ENCODE measurements at regions not wholly inside any gene's neighbourhood (a gene's known extent, or its start where the extent isn't known, plus 50 kb on each side); places are given as distances from the start of the nearest gene placed in this dataset.

GRCh38 chr11:134955281-134955680, 543.2 kb upstream of the B3GAT1 start:
- TF ChIP-seq TCF7L2 (IDR thresholded peaks at IDR 0.05; ENCODE audit: low read depth, low read length) (no peak), CTCF (IDR thresholded peaks at IDR 0.05) (no peak), POLR2AphosphoS5 (IDR thresholded peaks at IDR 0.05; ENCODE audit: low read depth, low read length) (no peak)

Data from Panc1 (cell line).